ENCODE measurements at regions not wholly inside any gene's neighbourhood (a gene's known extent, or its start where the extent isn't known, plus 50 kb on each side); places are given as distances from the start of the nearest gene placed in this dataset.

DNA sequence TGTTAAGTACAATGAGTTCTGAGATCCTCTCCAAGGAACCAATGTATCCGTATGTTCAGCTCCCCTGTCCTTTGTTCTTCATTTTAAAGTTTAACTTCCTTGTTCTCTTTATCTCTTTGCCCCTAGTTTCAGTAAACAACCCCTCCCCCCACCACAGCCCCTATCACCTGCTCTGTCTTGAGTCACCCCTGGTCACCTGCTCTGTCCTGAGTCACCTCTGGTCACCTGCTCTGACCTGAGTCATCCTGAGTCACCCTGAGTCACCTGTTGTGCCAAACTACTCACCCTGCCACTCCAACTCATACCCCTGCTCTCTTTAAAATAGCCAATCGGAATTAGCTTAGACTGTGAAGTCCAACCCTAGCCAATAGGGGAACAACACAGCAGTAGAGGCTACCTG, 288.7 kb upstream of the CDYL start:
- TF ChIP-seq REST (IDR thresholded peaks at IDR 0.05; ENCODE audit: insufficient read depth in 1 of 2, low read depth in 2 of 2, low read length in 2 of 2) = no peak
- TF ChIP-seq FOXP2 (optimal IDR thresholded peaks at IDR 0.05; ENCODE audit: borderline replicate concordance, extremely low read depth, extremely low read length, insufficient read depth) = no peak
- no peak for TF ChIP-seq TAF1 (IDR thresholded peaks at IDR 0.05; ENCODE audit: borderline replicate concordance, insufficient read depth, low read length)
- TF ChIP-seq POLR2AphosphoS5 (IDR thresholded peaks at IDR 0.05; ENCODE audit: low read depth, low read length) = no peak
- no peak for TF ChIP-seq SIN3A (IDR thresholded peaks at IDR 0.05; ENCODE audit: borderline replicate concordance, insufficient read depth, low read length)

DNA sequence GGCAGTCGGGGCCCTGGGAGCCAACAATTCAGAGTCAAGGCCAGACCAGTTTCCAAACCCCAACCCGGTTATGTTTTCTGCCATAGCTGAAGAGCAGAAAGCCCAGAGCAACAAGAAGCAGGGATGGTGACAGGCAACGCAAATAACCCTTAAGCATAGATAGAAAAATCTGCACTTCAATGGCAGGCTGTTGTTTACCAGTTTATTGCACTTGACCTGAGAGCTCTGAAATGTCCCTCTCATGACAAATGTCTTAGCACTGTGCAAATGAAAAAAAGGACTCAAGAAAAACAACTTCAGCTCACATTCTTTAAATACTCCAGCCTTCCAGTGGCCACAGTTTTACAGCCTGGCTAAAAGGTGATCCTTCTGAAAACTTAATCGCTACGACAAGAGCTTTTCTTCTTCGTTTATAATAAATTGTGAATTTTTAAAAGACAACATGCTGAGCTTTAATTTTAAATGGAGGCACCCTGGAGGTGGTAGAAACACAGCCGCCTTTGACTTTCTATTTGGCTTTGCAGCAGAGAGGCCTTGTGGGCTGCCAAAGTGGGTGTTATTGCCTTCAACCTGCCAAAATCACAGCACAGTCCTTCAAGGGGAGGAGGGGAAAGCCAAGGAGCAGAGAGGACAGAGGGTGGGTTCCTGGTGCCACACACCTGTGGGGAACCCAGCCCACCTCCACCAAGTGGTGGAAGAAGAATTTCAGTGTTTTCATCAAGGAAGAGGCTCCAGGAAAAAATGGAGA, 289.5 kb upstream of the CDYL start:
- TF ChIP-seq SIN3A (IDR thresholded peaks at IDR 0.05; ENCODE audit: borderline replicate concordance, insufficient read depth, low read length) (no peak), POLR2AphosphoS5 (IDR thresholded peaks at IDR 0.05; ENCODE audit: low read depth, low read length) (no peak), FOXP2 (optimal IDR thresholded peaks at IDR 0.05; ENCODE audit: borderline replicate concordance, extremely low read depth, extremely low read length, insufficient read depth) (no peak), REST (IDR thresholded peaks at IDR 0.05; ENCODE audit: insufficient read depth in 1 of 2, low read depth in 2 of 2, low read length in 2 of 2) (no peak), TAF1 (IDR thresholded peaks at IDR 0.05; ENCODE audit: borderline replicate concordance, insufficient read depth, low read length) (no peak)

DNA sequence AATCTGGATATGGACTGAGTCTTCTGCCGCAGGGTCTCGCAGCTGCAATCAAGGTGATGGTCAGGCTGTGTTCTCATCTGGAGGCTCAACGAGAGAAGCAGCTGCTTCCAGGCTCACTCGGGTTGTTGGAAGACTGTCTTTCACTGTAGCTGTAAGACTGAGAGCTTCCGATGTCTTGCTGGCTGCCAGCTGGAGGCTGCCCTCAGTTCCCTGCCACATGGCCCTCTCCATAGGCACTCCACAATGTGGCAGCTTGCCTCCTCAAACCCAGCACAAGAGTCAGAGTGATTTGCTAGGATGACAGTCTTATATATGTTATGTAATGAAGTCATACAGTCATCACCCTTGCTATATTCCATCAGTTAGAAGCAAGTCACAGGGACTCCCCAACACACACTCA, 290.5 kb upstream of the CDYL start:
- TF ChIP-seq FOXP2 (optimal IDR thresholded peaks at IDR 0.05; ENCODE audit: borderline replicate concordance, extremely low read depth, extremely low read length, insufficient read depth) = no peak

- no peak for TF ChIP-seq POLR2AphosphoS5 (IDR thresholded peaks at IDR 0.05; ENCODE audit: low read depth, low read length)
Observed at GRCh38 chr6:4482461-4482860, 293.7 kb upstream of the CDYL start.

- TF ChIP-seq REST (IDR thresholded peaks at IDR 0.05; ENCODE audit: insufficient read depth in 1 of 2, low read depth in 2 of 2, low read length in 2 of 2) = no peak
Observed at GRCh38 chr6:4480788-4481735, 295.1 kb upstream of the CDYL start.

DNA sequence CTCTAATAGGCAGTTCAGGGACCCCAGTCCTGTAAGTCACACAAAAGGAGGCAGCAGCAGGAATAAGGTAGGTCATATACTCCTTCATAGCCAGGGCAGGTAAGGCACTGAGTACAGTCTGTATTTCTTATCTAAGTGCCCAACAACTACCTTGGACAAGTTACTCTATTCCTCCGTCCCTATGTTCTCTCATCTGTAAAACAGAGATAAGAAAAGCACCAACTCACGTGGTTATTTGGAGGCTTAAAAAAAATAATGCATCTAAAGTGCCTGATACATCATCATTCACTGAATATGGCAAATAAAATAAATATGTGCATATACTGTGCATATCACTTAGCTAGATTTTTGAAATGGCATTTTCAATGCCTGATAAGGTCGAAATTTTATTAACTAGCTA, 298.1 kb upstream of the CDYL start:
- TF ChIP-seq SIN3A (IDR thresholded peaks at IDR 0.05; ENCODE audit: borderline replicate concordance, insufficient read depth, low read length) = no peak
- no peak for TF ChIP-seq TAF1 (IDR thresholded peaks at IDR 0.05; ENCODE audit: borderline replicate concordance, insufficient read depth, low read length)
- no peak for TF ChIP-seq POLR2AphosphoS5 (IDR thresholded peaks at IDR 0.05; ENCODE audit: low read depth, low read length)
- TF ChIP-seq FOXP2 (optimal IDR thresholded peaks at IDR 0.05; ENCODE audit: borderline replicate concordance, extremely low read depth, extremely low read length, insufficient read depth) = no peak
- TF ChIP-seq REST (IDR thresholded peaks at IDR 0.05; ENCODE audit: insufficient read depth in 1 of 2, low read depth in 2 of 2, low read length in 2 of 2) = no peak

Measured in PFSK-1 (cell line).